HCT116 (cell line): ENCODE measurements at regions not wholly inside any gene's neighbourhood (a gene's known extent, or its start where the extent isn't known, plus 50 kb on each side); places are given as distances from the start of the nearest gene placed in this dataset.

Experiments used
- ATAC-seq: fragments of 200-7000 bp; cut with Tn5 transposase; 2 replicates; pipeline ENCODE4 v1.9.1; 2020; ENCODE audit warnings: mild to moderate bottlenecking, moderate library complexity
- BruUV-seq: library from RNA; stranded (reverse); fragments of 400-500 nt; replicated peaks from 2 replicates; lab custom pipeline; 2021; lab: Mats Ljungman, UMichigan
- CTCF ChIA-PET: fragments of 300-600 bp; sonication (Branson Sonifier 250); formaldehyde crosslinking; loops from one replicate; lab custom pipeline; 2021; ENCODE audit warnings: antibody characterized with exemption; lab: Charles Lee
- POLR2A ChIA-PET: fragments of 300-600, 350-600 bp; sonication (Branson Sonifier 250); formaldehyde crosslinking; loops from one replicate; lab custom pipeline; 2021; ENCODE audit warnings: antibody characterized with exemption; lab: Charles Lee
- RAD21 ChIA-PET, 2 experiments: fragments of 300-600 bp; sonication (Branson Sonifier 250); formaldehyde crosslinking; loops; one replicate each; lab custom pipeline; 2023; ENCODE audit warnings: low total read pairs in 2 of 2; ENCODE audit not compliant: uncharacterized antibody in 2 of 2, unreplicated experiment in 2 of 2, low non-redundant PET in 1 of 2; lab: Charles Lee
- DNase-seq: peaks from one replicate; pipeline ENCODE4 v3.0.0-alpha.2; 2010; ENCODE audit warnings: low read depth, low spot score
- H2AFZ ChIP-seq: fragments of 200-600 bp; shearing (Covaris generic), sonication (generic); 2 replicates; pipeline ENCODE4 v1.6.1; 2017; ENCODE audit warnings: low read depth, mixed run types, mixed read lengths, antibody characterized with exemption, low read length; ENCODE audit not compliant: poor library complexity, severe bottlenecking
- H3K27ac ChIP-seq: 2 replicates; pipeline ENCODE4 v1.5.1; 2012; ENCODE audit warnings: low read depth, low read length
- H3K27me3 ChIP-seq: fragments of 200-600 bp; sonication (generic); 2 replicates; pipeline ENCODE4 v1.6.1; 2016; ENCODE audit warnings: mixed run types, low read length, mixed read lengths; ENCODE audit not compliant: insufficient read depth
- H3K36me3 ChIP-seq, 2 experiments: fragments of 200-500 bp in 1 of 2; fragments of 200-600 bp in 1 of 2; sonication (Bioruptor generic) in 1 of 2; sonication (generic) in 1 of 2; 2 replicates each; pipeline versions ENCODE4 v1.5.1 to v1.6.1; 2014 to 2016; ENCODE audit warnings: low read length in 2 of 2, inconsistent platforms in 1 of 2, mixed read lengths in 1 of 2, mixed run types in 1 of 2; ENCODE audit not compliant: insufficient read depth in 2 of 2, control insufficient read depth in 1 of 2
- H3K4me1 ChIP-seq, 2 experiments: fragments of 200-600 bp in 1 of 2; sonication (generic) in 1 of 2; 2 replicates each; pipeline versions ENCODE4 v1.5.1 to v1.6.1; 2012 to 2017; ENCODE audit warnings: low read length in 2 of 2, inconsistent platforms in 1 of 2, mild to moderate bottlenecking in 1 of 2, mixed read lengths in 1 of 2, mixed run types in 1 of 2, moderate library complexity in 1 of 2; ENCODE audit not compliant: insufficient read depth in 2 of 2, control insufficient read depth in 1 of 2
- H3K4me2 ChIP-seq: fragments of 200-600 bp; sonication (generic); 2 replicates; pipeline ENCODE4 v1.6.1; 2017; ENCODE audit warnings: mixed run types, low read length, mixed read lengths
- H3K4me3 ChIP-seq, 2 experiments: fragments of 200-600 bp in 1 of 2; sonication (generic) in 1 of 2; replicated peaks in 1 of 2; 2 replicates each; pipeline ENCODE4 v1.5.1; 2011 to 2016; ENCODE audit warnings: low read length in 2 of 2, control low read depth in 1 of 2, low read depth in 1 of 2, mild to moderate bottlenecking in 1 of 2, mixed read lengths in 1 of 2, mixed run types in 1 of 2
- H3K79me2 ChIP-seq: fragments of 200-600 bp; sonication (generic); 2 replicates; pipeline ENCODE4 v1.6.1; 2017; ENCODE audit warnings: mild to moderate bottlenecking, mixed run types, low read length, moderate library complexity, mixed read lengths; ENCODE audit not compliant: insufficient read depth
- H3K9ac ChIP-seq: fragments of 200-600 bp; sonication (generic); 2 replicates; pipeline ENCODE4 v1.6.1; 2016; ENCODE audit warnings: low read length, mixed read lengths
- H3K9me2 ChIP-seq: fragments of 200-600 bp; sonication (generic), shearing (Covaris generic); 2 replicates; pipeline ENCODE4 v1.6.1; 2017; ENCODE audit warnings: mixed run types, mild to moderate bottlenecking, moderate library complexity; ENCODE audit not compliant: insufficient read depth
- H3K9me3 ChIP-seq, 2 experiments: fragments of 200-500 bp in 1 of 2; fragments of 200-600 bp in 1 of 2; sonication (Bioruptor generic) in 1 of 2; sonication (generic) in 1 of 2; 2 replicates each; pipeline ENCODE4 v1.6.1; 2014 to 2017; ENCODE audit warnings: low read length in 2 of 2, mixed read lengths in 2 of 2, inconsistent platforms in 1 of 2, low read depth in 1 of 2, mild to moderate bottlenecking in 1 of 2, mixed run types in 1 of 2, moderate library complexity in 1 of 2; ENCODE audit not compliant: control insufficient read depth in 1 of 2, insufficient read depth in 1 of 2
- H4K20me1 ChIP-seq: fragments of 200-600 bp; sonication (generic), shearing (Covaris generic); 2 replicates; pipeline ENCODE4 v1.6.1; 2017; ENCODE audit warnings: mixed run types, mild to moderate bottlenecking, moderate library complexity; ENCODE audit not compliant: insufficient read depth
- CBX3 ChIP-seq: IDR thresholded peaks from 2 replicates; pipeline ENCODE4 v1.6.1; 2012; ENCODE audit warnings: low read depth
- CEBPB ChIP-seq: IDR thresholded peaks from 2 replicates; pipeline ENCODE4 v1.6.1; 2012; ENCODE audit warnings: low read depth
- EGR1 ChIP-seq: IDR thresholded peaks from 2 replicates; pipeline ENCODE4 v1.6.1; 2012; ENCODE audit warnings: low read depth
- EZH2 ChIP-seq: fragments of 200-600 bp; sonication (generic); IDR thresholded peaks from 2 replicates; pipeline ENCODE4 v1.6.1; 2017; ENCODE audit warnings: antibody characterized with exemption, mixed run types
- EZH2phosphoT487 ChIP-seq: fragments of 200-600 bp; IDR thresholded peaks from 2 replicates; pipeline ENCODE4 v1.6.1; 2018; ENCODE audit warnings: antibody characterized with exemption, borderline replicate concordance
- FOSL1 ChIP-seq: IDR thresholded peaks from 2 replicates; pipeline ENCODE4 v1.6.1; 2012; ENCODE audit warnings: low read depth
- RAD21 ChIP-seq: IDR thresholded peaks from 2 replicates; pipeline ENCODE4 v1.6.1; 2012; ENCODE audit warnings: low read depth, mild to moderate bottlenecking
- SP1 ChIP-seq: IDR thresholded peaks from 2 replicates; pipeline ENCODE4 v1.6.1; 2012; ENCODE audit warnings: low read depth
- SRF ChIP-seq: IDR thresholded peaks from 2 replicates; pipeline ENCODE4 v1.6.1; 2012; ENCODE audit warnings: low read depth
- TCF7L2 ChIP-seq: IDR thresholded peaks from 2 replicates; pipeline ENCODE4 v1.7.0; 2011; ENCODE audit warnings: borderline replicate concordance, inconsistent platforms; ENCODE audit not compliant: insufficient read depth, insufficient read length; ENCODE audit errors: extremely low read depth
- intact Hi-C: fragments of 100-400 bp; cut with micrococcal nuclease; formaldehyde crosslinking; loops from 2 replicates; pipeline ENCODE4 v1.10.0; 2022
- TF ChIP-seq, protein P1 (sequence below): IDR thresholded peaks from 2 replicates; pipeline ENCODE4 v1.6.1; 2012; ENCODE audit warnings: low read depth
- TF ChIP-seq, protein P2 (sequence below): IDR thresholded peaks from 2 replicates; pipeline ENCODE4 v1.6.1; 2012

GRCh38 chr18:75346671-75347070, 80.8 kb downstream of the SMIM21 start:
- Histone ChIP-seq H3K27ac (no peak overlapping the region), H3K27me3 (no peaks in the 10 kb centered on the region), H3K36me3 (no peaks in the 10 kb centered on the region), H4K20me1 (no peaks in the 10 kb centered on the region), H2AFZ (no peak overlapping the region), H3K4me1 (no peaks in the 10 kb centered on the region), H3K9me2 (no peaks in the 10 kb centered on the region), H3K4me2 (no peak overlapping the region), H3K4me3 (no peak overlapping the region), H3K79me2 (no peaks in the 10 kb centered on the region), H3K9me3 (no peaks in the 10 kb centered on the region), H3K9ac (no peak overlapping the region)
- RAD21 ChIA-PET, result no interaction called here
- DNase-seq (no peak), ATAC-seq (no peak)
- POLR2A ChIA-PET, result no interaction called here
- CTCF ChIA-PET, result no interaction called here
- intact Hi-C loops, result no loop called here
- BruUV-seq, result no TSS peak
- TF ChIP-seq, protein P1, sequence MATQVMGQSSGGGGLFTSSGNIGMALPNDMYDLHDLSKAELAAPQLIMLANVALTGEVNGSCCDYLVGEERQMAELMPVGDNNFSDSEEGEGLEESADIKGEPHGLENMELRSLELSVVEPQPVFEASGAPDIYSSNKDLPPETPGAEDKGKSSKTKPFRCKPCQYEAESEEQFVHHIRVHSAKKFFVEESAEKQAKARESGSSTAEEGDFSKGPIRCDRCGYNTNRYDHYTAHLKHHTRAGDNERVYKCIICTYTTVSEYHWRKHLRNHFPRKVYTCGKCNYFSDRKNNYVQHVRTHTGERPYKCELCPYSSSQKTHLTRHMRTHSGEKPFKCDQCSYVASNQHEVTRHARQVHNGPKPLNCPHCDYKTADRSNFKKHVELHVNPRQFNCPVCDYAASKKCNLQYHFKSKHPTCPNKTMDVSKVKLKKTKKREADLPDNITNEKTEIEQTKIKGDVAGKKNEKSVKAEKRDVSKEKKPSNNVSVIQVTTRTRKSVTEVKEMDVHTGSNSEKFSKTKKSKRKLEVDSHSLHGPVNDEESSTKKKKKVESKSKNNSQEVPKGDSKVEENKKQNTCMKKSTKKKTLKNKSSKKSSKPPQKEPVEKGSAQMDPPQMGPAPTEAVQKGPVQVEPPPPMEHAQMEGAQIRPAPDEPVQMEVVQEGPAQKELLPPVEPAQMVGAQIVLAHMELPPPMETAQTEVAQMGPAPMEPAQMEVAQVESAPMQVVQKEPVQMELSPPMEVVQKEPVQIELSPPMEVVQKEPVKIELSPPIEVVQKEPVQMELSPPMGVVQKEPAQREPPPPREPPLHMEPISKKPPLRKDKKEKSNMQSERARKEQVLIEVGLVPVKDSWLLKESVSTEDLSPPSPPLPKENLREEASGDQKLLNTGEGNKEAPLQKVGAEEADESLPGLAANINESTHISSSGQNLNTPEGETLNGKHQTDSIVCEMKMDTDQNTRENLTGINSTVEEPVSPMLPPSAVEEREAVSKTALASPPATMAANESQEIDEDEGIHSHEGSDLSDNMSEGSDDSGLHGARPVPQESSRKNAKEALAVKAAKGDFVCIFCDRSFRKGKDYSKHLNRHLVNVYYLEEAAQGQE, result no peak

DNA sequence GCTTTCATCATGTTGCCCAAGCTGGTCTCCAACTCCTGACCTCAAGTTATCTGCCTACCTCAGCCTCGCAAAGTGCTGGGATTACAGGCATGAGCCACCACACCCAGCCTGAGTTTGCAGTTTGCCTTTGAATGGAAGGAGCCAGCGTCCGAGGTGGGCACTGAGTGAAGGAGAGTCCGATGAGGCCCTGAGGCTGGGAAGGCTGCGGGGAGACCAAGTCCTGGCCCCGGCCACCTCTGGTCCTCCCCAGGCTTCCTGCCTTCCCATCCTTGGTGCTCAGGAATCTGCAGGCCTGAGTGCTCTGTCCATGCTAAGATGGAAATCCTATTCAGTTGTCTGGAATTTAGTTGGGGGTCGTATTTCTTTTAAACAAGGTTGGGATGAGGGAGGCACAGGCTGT, 82.9 kb downstream of the SMIM21 start:
- H3K27me3 ChIP-seq, result no peaks in the 10 kb centered on the region
- no peak overlapping the region for H2AFZ ChIP-seq
- no peak for ATAC-seq
- no peaks in the 10 kb centered on the region for H3K9me3 ChIP-seq
- no peaks in the 10 kb centered on the region for H3K4me1 ChIP-seq
- H3K36me3 ChIP-seq, result no peaks in the 10 kb centered on the region
- no TSS peak for BruUV-seq
- RAD21 ChIA-PET, result no interaction called here
- no peak overlapping the region for H3K27ac ChIP-seq
- H3K9me2 ChIP-seq, result no peaks in the 10 kb centered on the region
- no peak overlapping the region for H3K9ac ChIP-seq
- intact Hi-C loops, result no loop called here
- H3K4me2 ChIP-seq, result no peak overlapping the region
- H3K79me2 ChIP-seq, result no peaks in the 10 kb centered on the region
- CTCF ChIA-PET, result no interaction called here
- no peak for DNase-seq
- H4K20me1 ChIP-seq, result no peaks in the 10 kb centered on the region
- no peak overlapping the region for H3K4me3 ChIP-seq
- POLR2A ChIA-PET, result no interaction called here
- TF ChIP-seq SRF (no peak), EZH2 (no peak), RAD21 (no peak), SP1 (no peak), CBX3 (no peak), TCF7L2 (no peak), CEBPB (no peak), EGR1 (no peak), EZH2phosphoT487 (no peak), FOSL1 (no peak)
- TF ChIP-seq, protein P1, result no peak
- TF ChIP-seq, protein P2, sequence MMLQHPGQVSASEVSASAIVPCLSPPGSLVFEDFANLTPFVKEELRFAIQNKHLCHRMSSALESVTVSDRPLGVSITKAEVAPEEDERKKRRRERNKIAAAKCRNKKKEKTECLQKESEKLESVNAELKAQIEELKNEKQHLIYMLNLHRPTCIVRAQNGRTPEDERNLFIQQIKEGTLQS, result no peak
